OCI-LY3 (cell line): ENCODE measurements at regions not wholly inside any gene's neighbourhood (a gene's known extent, or its start where the extent isn't known, plus 50 kb on each side); places are given as distances from the start of the nearest gene placed in this dataset.

Source experiments
- H2AFZ ChIP-seq: fragments of 200-600, 300-600 bp; shearing (Covaris generic); 2 replicates; pipeline ENCODE4 v1.6.0; 2014; ENCODE audit warnings: antibody characterized with exemption, low read depth, low read length
- H3K27ac ChIP-seq: fragments of 200-600, 300-600 bp; sonication (generic); 2 replicates; pipeline ENCODE4 v1.5.1; 2014; ENCODE audit warnings: mild to moderate bottlenecking, low read length, moderate library complexity, mixed read lengths
- H3K27me3 ChIP-seq: fragments of 200-600, 300-600 bp; sonication (generic); 2 replicates; pipeline ENCODE4 v1.6.1; 2014; ENCODE audit warnings: low read depth, low read length, mixed read lengths
- H3K36me3 ChIP-seq: fragments of 200-600, 300-600 bp; sonication (generic); replicated peaks from 2 replicates; pipeline ENCODE3; 2014; ENCODE audit warnings: low read depth, low read length, mixed read lengths
- H3K4me1 ChIP-seq: fragments of 300-600, 200-600 bp; sonication (generic); 2 replicates; pipeline ENCODE4 v1.6.1; 2014; ENCODE audit warnings: low read length, mixed read lengths
- H3K4me2 ChIP-seq: fragments of 200-600, 300-600 bp; sonication (generic); 2 replicates; pipeline ENCODE4 v1.6.1; 2014; ENCODE audit warnings: low read length, mixed read lengths
- H3K4me3 ChIP-seq: fragments of 300-600, 200-600 bp; sonication (generic); 2 replicates; pipeline ENCODE4 v1.5.1; 2014; ENCODE audit warnings: antibody characterized with exemption, mild to moderate bottlenecking, low read length, moderate library complexity
- H3K79me2 ChIP-seq: fragments of 300-600, 200-600 bp; shearing (Covaris generic); 2 replicates; pipeline ENCODE4 v1.6.1; 2014; ENCODE audit warnings: mild to moderate bottlenecking, low read length, mixed read lengths
- H3K9ac ChIP-seq: fragments of 300-600, 200-600 bp; shearing (Covaris generic); 2 replicates; pipeline ENCODE4 v1.6.0; 2014; ENCODE audit warnings: mild to moderate bottlenecking, low read length, moderate library complexity
- H3K9me3 ChIP-seq: fragments of 200-600, 300-600 bp; shearing (Covaris generic); 2 replicates; pipeline ENCODE4 v1.6.1; 2014; ENCODE audit warnings: low read length, mixed read lengths; ENCODE audit not compliant: insufficient read depth
- H4K20me1 ChIP-seq: fragments of 200-600, 300-600 bp; sonication (generic); 2 replicates; pipeline ENCODE4 v1.6.1; 2016; ENCODE audit warnings: low read length, mixed read lengths; ENCODE audit not compliant: insufficient read depth
- CTCF ChIP-seq: fragments of 200-600, 300-600 bp; sonication (generic); IDR thresholded peaks from 2 replicates; pipeline ENCODE4 v1.5.1; 2014; ENCODE audit warnings: antibody characterized with exemption, low read length, low read depth
- EZH2phosphoT487 ChIP-seq: fragments of 200-600 bp; shearing (Covaris generic); IDR thresholded peaks from 2 replicates; pipeline ENCODE4 v1.6.1; 2018; ENCODE audit warnings: antibody characterized with exemption, mixed run types, low read depth

GRCh38 chr1:99571092-99571734 lies 74.7 kb upstream of the PALMD start:
- Histone ChIP-seq H3K4me1 (peaks cover 8% of the 10 kb centered on the region; the same call in 1 of the 2 replicates), H3K79me2 (no peaks in the 10 kb centered on the region), H4K20me1 (no peaks in the 10 kb centered on the region), H3K4me3 (no peak overlapping the region), H3K27ac (no peak overlapping the region), H2AFZ (no peak overlapping the region), H3K27me3 (no peaks in the 10 kb centered on the region), H3K36me3 (no peaks in the 10 kb centered on the region), H3K9me3 (no peaks in the 10 kb centered on the region), H3K4me2 (no peak overlapping the region), H3K9ac (no peak overlapping the region)
- TF ChIP-seq CTCF (no peak), EZH2phosphoT487 (no peak)

DNA sequence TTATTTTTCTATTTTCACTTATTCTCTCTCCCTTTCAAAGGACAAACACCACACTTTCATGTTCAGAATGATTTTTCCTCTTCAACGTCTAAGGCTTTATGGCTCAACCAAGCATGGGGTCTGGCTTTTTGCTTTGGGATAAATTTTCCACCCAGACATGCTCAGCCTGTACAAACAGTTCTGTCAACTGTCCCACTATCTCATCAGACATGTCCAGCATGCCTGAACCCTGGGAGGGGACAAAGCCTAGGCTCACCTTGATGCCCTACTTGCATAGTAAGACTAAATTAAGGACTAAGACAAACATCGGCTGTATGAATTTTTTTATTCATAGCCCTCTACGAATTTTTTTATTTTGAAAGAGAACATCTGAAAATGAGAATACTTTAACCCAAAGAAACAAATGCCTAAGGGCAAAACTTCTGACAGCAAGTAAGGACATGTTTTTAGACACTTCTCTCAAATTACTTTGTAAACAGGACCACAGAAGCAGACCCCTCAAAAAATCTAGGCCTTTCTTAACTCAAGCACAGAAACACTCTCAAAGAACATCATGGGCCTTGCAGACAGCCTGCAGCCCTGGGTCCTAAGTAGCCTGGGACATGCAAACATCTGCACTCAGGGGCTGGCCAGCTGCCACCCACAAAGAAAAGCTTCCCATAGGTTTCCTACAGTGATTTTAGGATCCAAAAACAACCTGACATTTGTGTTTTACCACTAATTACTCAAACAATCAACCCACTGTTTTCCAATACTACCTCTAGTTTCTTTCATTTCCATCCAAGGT lies 72.3 kb upstream of the PALMD start:
- TF ChIP-seq CTCF: no peak
- no peak for TF ChIP-seq EZH2phosphoT487
- H3K4me3 ChIP-seq: no peak overlapping the region
- H3K9ac ChIP-seq: no peak overlapping the region
- no peaks in the 10 kb centered on the region for H3K27me3 ChIP-seq
- H3K36me3 ChIP-seq: no peaks in the 10 kb centered on the region
- H3K4me2 ChIP-seq: no peak overlapping the region
- H3K27ac ChIP-seq: no peak overlapping the region
- no peaks in the 10 kb centered on the region for H4K20me1 ChIP-seq
- H3K4me1 ChIP-seq: peaks cover 8% of the 10 kb centered on the region; the same call in 1 of the 2 replicates
- H3K9me3 ChIP-seq: no peaks in the 10 kb centered on the region
- no peak overlapping the region for H2AFZ ChIP-seq
- no peaks in the 10 kb centered on the region for H3K79me2 ChIP-seq

- no peaks in the 10 kb centered on the region for H3K36me3 ChIP-seq
- no peaks in the 10 kb centered on the region for H3K27me3 ChIP-seq
- no peak overlapping the region for H2AFZ ChIP-seq
- H3K79me2 ChIP-seq: no peaks in the 10 kb centered on the region
- no peak for TF ChIP-seq EZH2phosphoT487
- no peak for TF ChIP-seq CTCF
- H3K4me1 ChIP-seq: peaks cover 8% of the 10 kb centered on the region; the same call in 1 of the 2 replicates
- no peak overlapping the region for H3K4me3 ChIP-seq
- H3K9me3 ChIP-seq: no peaks in the 10 kb centered on the region
- no peak overlapping the region for H3K9ac ChIP-seq
- no peak overlapping the region for H3K4me2 ChIP-seq
- H4K20me1 ChIP-seq: no peaks in the 10 kb centered on the region
- no peak overlapping the region for H3K27ac ChIP-seq
These were observed 68.6 kb upstream of the PALMD start for GRCh38 chr1:99577313-99577712.

DNA sequence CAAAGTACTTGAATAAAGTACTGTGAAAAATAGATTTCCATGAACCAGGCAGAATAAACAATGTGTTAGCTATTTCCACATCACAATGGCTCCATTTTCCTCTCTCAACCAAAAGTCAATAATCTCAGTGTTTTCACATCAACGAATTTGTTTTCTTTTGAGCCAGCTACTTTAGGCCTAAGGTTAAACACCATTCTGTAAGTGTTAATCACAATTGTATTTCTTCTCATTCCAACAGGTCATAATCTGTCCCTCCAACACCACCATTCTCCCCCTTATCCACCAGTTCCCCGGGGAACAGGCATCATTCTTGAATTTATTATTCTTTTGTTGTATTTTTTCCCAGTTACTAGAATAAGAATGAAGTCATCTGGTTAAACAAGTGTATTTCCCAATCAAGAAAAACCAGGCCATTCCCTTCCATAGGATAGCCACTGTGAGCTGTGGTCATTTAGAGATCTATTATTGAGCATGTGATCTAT lies 66.2 kb upstream of the PALMD start:
- H3K79me2 ChIP-seq: no peaks in the 10 kb centered on the region
- no peak overlapping the region for H3K4me3 ChIP-seq
- TF ChIP-seq CTCF: no peak
- no peak for TF ChIP-seq EZH2phosphoT487
- no peak overlapping the region for H2AFZ ChIP-seq
- H3K9me3 ChIP-seq: no peaks in the 10 kb centered on the region
- no peak overlapping the region for H3K9ac ChIP-seq
- no peak overlapping the region for H3K4me2 ChIP-seq
- H3K36me3 ChIP-seq: no peaks in the 10 kb centered on the region
- no peaks in the 10 kb centered on the region for H4K20me1 ChIP-seq
- no peaks in the 10 kb centered on the region for H3K27me3 ChIP-seq
- H3K27ac ChIP-seq: no peak overlapping the region
- H3K4me1 ChIP-seq: no peaks in the 10 kb centered on the region
